B cell (primary cell): ENCODE measurements at regions not wholly inside any gene's neighbourhood (a gene's known extent, or its start where the extent isn't known, plus 50 kb on each side); places are given as distances from the start of the nearest gene placed in this dataset.

Experiments
- ATAC-seq: fragments of 200-7000 bp; cut with Tn5 transposase; one replicate; pipeline ENCODE4 v1.10.0; 2021; ENCODE audit warnings: low read depth, mild to moderate bottlenecking, moderate number of reproducible peaks, moderate library complexity
- CTCF ChIA-PET: fragments of 350-600 bp; sonication (Branson Sonifier 250); formaldehyde crosslinking; loops from one replicate; lab custom pipeline; 2021; ENCODE audit warnings: antibody characterized with exemption, inconsistent platforms; lab: Charles Lee
- POLR2A ChIA-PET: fragments of 350-600 bp; sonication (Branson Sonifier 250); formaldehyde crosslinking; loops from one replicate; lab custom pipeline; 2021; ENCODE audit warnings: antibody characterized with exemption; lab: Charles Lee
- DNase-seq: peaks from one replicate; pipeline ENCODE4 v3.0.0; 2013
- H2AFZ ChIP-seq: 2 replicates; pipeline ENCODE4 v1.6.1; 2012; ENCODE audit warnings: mild to moderate bottlenecking, low read depth, low read length; ENCODE audit not compliant: insufficient read depth, poor library complexity, severe bottlenecking
- H3K27ac ChIP-seq, 2 donors: 1 replicate in 1 of 2; 2 replicates in 1 of 2; pipeline ENCODE4 v1.5.1; 2012 to 2013; ENCODE audit warnings: low read length in 2 of 2, mild to moderate bottlenecking in 2 of 2, moderate library complexity in 1 of 2
- H3K27me3 ChIP-seq, 4 experiments: fragments of 200-600 bp in 1 of 4; sonication (generic) in 1 of 4; replicated peaks in 1 of 4; 1 replicate in 2 of 4; 2 replicates in 2 of 4; pipeline versions ENCODE4 v1.6.1 to v1.7.0; 2013 to 2016; ENCODE audit warnings: low read length in 3 of 4, mild to moderate bottlenecking in 2 of 4, mixed read lengths in 1 of 4, moderate library complexity in 1 of 4; ENCODE audit not compliant: insufficient read depth in 4 of 4, control insufficient read depth in 3 of 4; ENCODE audit errors: control extremely low read depth in 1 of 4
- H3K36me3 ChIP-seq, 2 experiments: replicated peaks in 1 of 2; 1 replicate in 1 of 2; 2 replicates in 1 of 2; pipeline versions ENCODE4 v1.6.1 to v1.7.1; 2013; ENCODE audit warnings: low read length in 1 of 2; ENCODE audit not compliant: insufficient read depth in 2 of 2, control insufficient read depth in 1 of 2; ENCODE audit errors: control extremely low read depth in 1 of 2, extremely low read depth in 1 of 2
- H3K4me1 ChIP-seq, 2 donors: fragments of 200-600 bp in 1 of 2; sonication (generic) in 1 of 2; 1 replicate in 1 of 2; 2 replicates in 1 of 2; pipeline versions ENCODE4 v1.5.1 to v1.6.1; 2013 to 2017; ENCODE audit warnings: low read length in 2 of 2; ENCODE audit not compliant: control insufficient read depth in 2 of 2, insufficient read depth in 2 of 2
- H3K4me2 ChIP-seq: replicated peaks from 2 replicates; pipeline ENCODE3; 2012; ENCODE audit warnings: mild to moderate bottlenecking, low read depth, low read length; ENCODE audit not compliant: poor library complexity, severe bottlenecking
- H3K4me3 ChIP-seq, 5 experiments: fragments of 200-600 bp in 1 of 5; sonication (generic) in 1 of 5; 1 replicate in 3 of 5; 2 replicates in 2 of 5; pipeline versions ENCODE4 v1.5.1 to v1.7.0; 2011 to 2016; ENCODE audit warnings: low read length in 4 of 5, mild to moderate bottlenecking in 4 of 5, low read depth in 2 of 5, control low read depth in 1 of 5, moderate library complexity in 1 of 5; ENCODE audit not compliant: insufficient read depth in 1 of 5; ENCODE audit errors: control extremely low read depth in 1 of 5, extremely low read depth in 1 of 5
- H3K79me2 ChIP-seq: fragments of 200-600 bp; sonication (generic); one replicate; pipeline ENCODE4 v1.6.0; 2016; ENCODE audit warnings: low read length; ENCODE audit not compliant: control insufficient read depth, insufficient read depth
- H3K9ac ChIP-seq: fragments of 200-600 bp; sonication (generic); 2 replicates; pipeline ENCODE4 v1.6.1; 2017; ENCODE audit warnings: mild to moderate bottlenecking, low read length, moderate library complexity
- H3K9me3 ChIP-seq, 3 donors: one replicate each; pipeline versions ENCODE4 v1.6.1 to v1.7.1; 2013; ENCODE audit warnings: low read length in 2 of 3; ENCODE audit not compliant: control insufficient read depth in 2 of 3, insufficient read depth in 1 of 3; ENCODE audit errors: control extremely low read depth in 1 of 3
- H4K20me1 ChIP-seq: 2 replicates; pipeline ENCODE4 v1.6.0; 2012; ENCODE audit warnings: mild to moderate bottlenecking, low read length; ENCODE audit not compliant: insufficient read depth, control insufficient read depth, poor library complexity, severe bottlenecking
- H3K27ac Mint-ChIP-seq: one replicate; pipeline ENCODE4 v1.8.0; 2021; ENCODE audit warnings: mixed read lengths
- H3K27me3 Mint-ChIP-seq: one replicate; pipeline ENCODE4 v1.8.0; 2021; ENCODE audit warnings: mixed read lengths
- H3K4me1 Mint-ChIP-seq: one replicate; pipeline ENCODE4 v1.8.0; 2021; ENCODE audit warnings: mixed read lengths
- H3K4me3 Mint-ChIP-seq: one replicate; pipeline ENCODE4 v1.8.0; 2021; ENCODE audit warnings: mixed read lengths
- H3K9me3 Mint-ChIP-seq: one replicate; pipeline ENCODE4 v1.8.0; 2022; ENCODE audit warnings: mixed read lengths; ENCODE audit not compliant: insufficient read depth
- CTCF ChIP-seq: fragments of 200-600 bp; IDR thresholded peaks from one replicate; pipeline ENCODE4 v1.8.0; 2022; ENCODE audit warnings: antibody characterized with exemption, mild to moderate bottlenecking
- EZH2 ChIP-seq: IDR thresholded peaks from 2 replicates; pipeline ENCODE4 v1.6.1; 2012; ENCODE audit warnings: borderline replicate concordance, low read depth, mild to moderate bottlenecking, moderate library complexity, low read length; ENCODE audit not compliant: insufficient read depth, poor library complexity, severe bottlenecking
- WGBS: methylation state at CpG from one replicate; pipeline ENCODE4 v1.1.5; 2013; ENCODE audit warnings: missing lambda C conversion rate; ENCODE audit not compliant: insufficient coverage; 5-methylcytosine and 5-hydroxymethylcytosine counted together
- intact Hi-C: fragments of 100-400 bp; cut with micrococcal nuclease; formaldehyde crosslinking; loops from one replicate; pipeline ENCODE4 v1.10.0; 2022

- POLR2A ChIA-PET = no interaction called here
- intact Hi-C loops = no loop called here
- H3K79me2 ChIP-seq = no peaks in the 10 kb centered on the region
- no peaks in the 10 kb centered on the region for H3K4me1 ChIP-seq
- no peaks in the 10 kb centered on the region for H3K36me3 ChIP-seq
- Mint-ChIP-seq H3K4me3 (no peak overlapping the region), H3K9me3 (no peaks in the 10 kb centered on the region), H3K27ac (no peak overlapping the region), H3K27me3 (peaks cover 6% of the 10 kb centered on the region), H3K4me1 (no peaks in the 10 kb centered on the region)
- no CpG with 5 or more reads among the region's 1 CpG for WGBS
- TF ChIP-seq EZH2 (no peak), CTCF (no peak)
- DNase-seq (no peak), ATAC-seq (no peak)
- no peaks in the 10 kb centered on the region for H4K20me1 ChIP-seq
- H3K27ac ChIP-seq = no peak overlapping the region
- H2AFZ ChIP-seq = no peak overlapping the region
- H3K4me2 ChIP-seq = no peak overlapping the region
- CTCF ChIA-PET = no interaction called here
- H3K9ac ChIP-seq = no peak overlapping the region
- no peak overlapping the region for H3K4me3 ChIP-seq
- H3K9me3 ChIP-seq = no peaks in the 10 kb centered on the region
- no peaks in the 10 kb centered on the region for H3K27me3 ChIP-seq
These were observed 230.7 kb upstream of the GK2 start for GRCh38 chr4:79638735-79639134.

GRCh38 chr4:79636991-79637390 is 229.0 kb upstream of the GK2 start:
- H3K4me3 ChIP-seq = no peak overlapping the region
- Mint-ChIP-seq H3K9me3 (no peaks in the 10 kb centered on the region), H3K27ac (no peak overlapping the region), H3K4me3 (no peak overlapping the region), H3K27me3 (peaks cover 7% of the 10 kb centered on the region), H3K4me1 (no peaks in the 10 kb centered on the region)
- no peaks in the 10 kb centered on the region for H3K79me2 ChIP-seq
- H3K27me3 ChIP-seq = no peaks in the 10 kb centered on the region
- H2AFZ ChIP-seq = no peak overlapping the region
- H3K4me2 ChIP-seq = no peak overlapping the region
- no peaks in the 10 kb centered on the region for H3K36me3 ChIP-seq
- no peak overlapping the region for H3K27ac ChIP-seq
- CTCF ChIA-PET = no interaction called here
- no CpG with 5 or more reads among the region's 1 CpG for WGBS
- intact Hi-C loops = no loop called here
- TF ChIP-seq CTCF (no peak), EZH2 (no peak)
- H3K4me1 ChIP-seq = no peaks in the 10 kb centered on the region
- ATAC-seq = no peak
- H3K9me3 ChIP-seq = no peaks in the 10 kb centered on the region
- H4K20me1 ChIP-seq = no peaks in the 10 kb centered on the region
- no peak for DNase-seq
- H3K9ac ChIP-seq = no peak overlapping the region
- POLR2A ChIA-PET = no interaction called here
